ENCODE measurements at regions not wholly inside any gene's neighbourhood (a gene's known extent, or its start where the extent isn't known, plus 50 kb on each side); places are given as distances from the start of the nearest gene placed in this dataset.
"Not testable (repeated sequence)": the region's sequence is repeated elsewhere in the genome, so short reads cannot be mapped to it uniquely, and the experiment has no call there.

DNA sequence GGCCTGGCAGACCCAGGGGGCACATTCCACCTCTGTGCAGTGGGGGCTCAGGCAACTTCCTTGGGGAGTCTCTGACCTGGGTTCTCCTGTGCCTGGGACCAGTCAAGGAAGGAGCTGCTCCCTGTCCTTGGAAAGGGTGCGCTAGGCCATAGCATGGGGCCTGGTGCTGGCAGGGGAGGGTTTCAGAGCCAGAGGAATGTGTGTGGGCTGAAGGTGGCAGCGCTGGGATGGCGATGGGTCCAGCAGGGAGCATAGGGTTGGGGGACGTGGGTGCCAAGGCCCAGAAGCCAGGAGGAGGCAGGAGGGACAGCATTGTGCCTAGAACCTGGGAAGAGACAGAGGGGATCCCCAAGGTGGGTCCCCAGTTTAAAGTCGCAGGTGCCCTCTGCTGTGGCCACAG lies 66.3 kb upstream of the TUBA3E start:
- Histone ChIP-seq H3K4me3 (ENCODE audit: low read depth, low read length) (no peak overlapping the region), H3K9ac (ENCODE audit: low read depth, low read length) (no peak overlapping the region), H3K4me1 (ENCODE audit: control insufficient read depth, insufficient read depth, low read length) (no peaks in the 10 kb centered on the region), H3K27ac (ENCODE audit: low read depth, low read length) (no peak overlapping the region), H3K27me3 (ENCODE audit: control insufficient read depth, insufficient read depth, low read length) (no peaks in the 10 kb centered on the region), H3K9me3 (ENCODE audit: control insufficient read depth, insufficient read depth, low read length) (no peaks in the 10 kb centered on the region), H3K36me3 (ENCODE audit: control insufficient read depth, insufficient read depth, low read length) (no peaks in the 10 kb centered on the region)

DNA sequence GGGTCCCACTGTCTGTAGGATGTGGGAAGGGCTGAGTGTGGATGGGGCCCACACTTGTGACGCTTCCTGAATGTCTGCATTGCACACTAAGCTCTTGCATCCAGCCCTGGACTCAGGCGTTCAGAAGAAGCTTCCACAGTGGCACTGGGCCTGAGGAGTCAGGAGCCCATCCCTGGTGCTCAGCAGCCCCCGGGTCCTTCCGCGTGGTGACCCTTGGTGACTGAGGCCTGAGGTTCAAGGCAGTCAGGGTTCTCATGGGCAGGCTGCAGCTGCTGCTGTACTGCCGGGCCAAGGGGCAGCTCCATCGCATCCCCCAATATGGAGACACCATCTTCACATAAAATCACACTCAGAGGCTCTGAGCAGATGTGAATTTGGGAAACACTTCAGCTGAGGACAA lies 65.8 kb upstream of the TUBA3E start:
- H3K27ac ChIP-seq (ENCODE audit: low read depth, low read length), result no peak overlapping the region
- H3K9ac ChIP-seq (ENCODE audit: low read depth, low read length), result no peak overlapping the region
- H3K27me3 ChIP-seq (ENCODE audit: control insufficient read depth, insufficient read depth, low read length), result no peaks in the 10 kb centered on the region
- H3K4me3 ChIP-seq (ENCODE audit: low read depth, low read length), result no peak overlapping the region
- H3K4me1 ChIP-seq (ENCODE audit: control insufficient read depth, insufficient read depth, low read length), result no peaks in the 10 kb centered on the region
- H3K36me3 ChIP-seq (ENCODE audit: control insufficient read depth, insufficient read depth, low read length), result no peaks in the 10 kb centered on the region
- H3K9me3 ChIP-seq (ENCODE audit: control insufficient read depth, insufficient read depth, low read length), result no peaks in the 10 kb centered on the region

DNA sequence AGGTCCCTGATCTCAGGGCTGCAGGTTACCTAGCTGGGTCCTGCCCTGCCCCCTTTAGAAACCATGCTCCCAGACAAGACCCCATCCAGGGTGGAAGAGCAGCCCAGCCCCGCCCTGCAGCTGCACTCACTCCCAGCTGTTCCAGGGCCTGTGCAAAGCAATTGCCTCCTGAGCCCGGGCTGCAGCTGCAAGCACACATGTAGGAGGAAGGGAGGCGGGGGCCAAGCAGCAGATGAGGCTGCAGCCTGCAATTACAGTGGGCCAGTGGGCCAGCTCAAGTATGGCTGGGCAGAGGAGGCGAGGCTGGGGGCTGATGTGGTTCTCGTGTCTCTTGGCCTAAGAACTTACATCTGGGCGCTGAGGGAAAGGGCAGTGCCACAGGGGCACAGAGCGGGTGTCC lies 65.4 kb upstream of the TUBA3E start:
- Histone ChIP-seq H3K36me3 (ENCODE audit: control insufficient read depth, insufficient read depth, low read length) (no peaks in the 10 kb centered on the region), H3K27ac (ENCODE audit: low read depth, low read length) (no peak overlapping the region), H3K4me3 (ENCODE audit: low read depth, low read length) (no peak overlapping the region), H3K4me1 (ENCODE audit: control insufficient read depth, insufficient read depth, low read length) (no peaks in the 10 kb centered on the region), H3K9ac (ENCODE audit: low read depth, low read length) (no peak overlapping the region), H3K27me3 (ENCODE audit: control insufficient read depth, insufficient read depth, low read length) (no peaks in the 10 kb centered on the region), H3K9me3 (ENCODE audit: control insufficient read depth, insufficient read depth, low read length) (no peaks in the 10 kb centered on the region)

DNA sequence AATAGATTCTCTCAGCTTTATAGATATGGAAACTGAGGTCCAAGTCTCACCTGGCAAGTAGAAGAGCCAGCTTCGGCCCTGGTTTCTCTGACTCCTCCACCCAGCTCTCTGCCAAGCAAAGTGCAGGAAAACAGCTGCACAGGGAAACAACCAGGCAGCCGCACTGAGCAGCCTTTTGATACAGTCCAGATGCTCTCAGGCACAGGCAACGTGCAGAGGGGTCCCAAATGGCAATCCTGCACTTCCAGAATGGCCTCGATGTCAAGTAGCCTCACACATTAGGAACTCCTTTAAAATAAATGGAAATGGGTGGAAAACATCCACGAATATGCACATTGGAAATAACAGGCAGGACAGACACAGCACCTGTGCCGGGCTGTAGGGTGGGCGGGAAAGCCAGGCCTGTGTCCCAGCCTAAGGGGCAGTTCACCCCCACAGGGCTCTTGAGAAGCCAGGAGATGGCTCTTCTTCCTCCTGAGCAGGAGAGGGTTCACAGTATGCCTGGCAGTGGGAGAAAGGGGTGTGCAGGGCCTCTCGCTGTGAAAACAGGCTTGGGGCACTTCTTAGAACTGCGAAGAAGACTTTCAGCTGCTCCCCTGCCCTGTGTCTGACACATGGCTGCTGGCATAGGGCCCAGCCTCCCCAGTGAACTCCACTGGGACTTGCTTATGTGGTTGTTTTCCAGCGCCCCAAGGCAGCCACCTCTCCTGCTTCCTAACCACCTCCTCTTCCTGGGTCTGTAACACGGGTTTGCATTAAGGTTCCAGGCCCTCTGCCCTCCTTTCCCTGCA lies 63.9 kb upstream of the TUBA3E start:
- Histone ChIP-seq H3K4me1 (ENCODE audit: control insufficient read depth, insufficient read depth, low read length) (no peaks in the 10 kb centered on the region), H3K27me3 (ENCODE audit: control insufficient read depth, insufficient read depth, low read length) (no peaks in the 10 kb centered on the region), H3K27ac (ENCODE audit: low read depth, low read length) (no peak overlapping the region), H3K9me3 (ENCODE audit: control insufficient read depth, insufficient read depth, low read length) (no peaks in the 10 kb centered on the region), H3K4me3 (ENCODE audit: low read depth, low read length) (no peak overlapping the region), H3K36me3 (ENCODE audit: control insufficient read depth, insufficient read depth, low read length) (no peaks in the 10 kb centered on the region), H3K9ac (ENCODE audit: low read depth, low read length) (no peak overlapping the region)

DNA sequence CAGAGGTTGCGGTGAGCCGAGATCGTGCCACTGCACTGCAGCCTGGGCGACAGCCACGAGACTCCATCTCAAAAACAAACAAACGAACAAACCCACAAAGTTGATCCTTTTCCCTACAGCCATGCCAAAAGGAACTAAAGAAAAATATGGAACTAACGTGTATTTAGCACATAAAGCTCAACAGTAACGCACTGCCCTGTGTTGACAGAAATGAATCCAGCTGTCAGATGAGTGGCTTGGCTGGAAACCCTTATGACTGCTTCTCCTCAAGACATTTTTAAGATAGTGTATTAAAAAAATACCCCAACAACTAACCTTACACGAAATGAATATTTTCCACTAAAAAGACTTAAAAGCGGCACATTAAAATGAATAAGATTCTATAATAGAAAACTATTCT lies 62.9 kb upstream of the TUBA3E start:
- Histone ChIP-seq H3K4me1 (ENCODE audit: control insufficient read depth, insufficient read depth, low read length) (no peaks in the 10 kb centered on the region), H3K4me3 (ENCODE audit: low read depth, low read length) (no peak overlapping the region), H3K9me3 (ENCODE audit: control insufficient read depth, insufficient read depth, low read length) (no peaks in the 10 kb centered on the region), H3K27me3 (ENCODE audit: control insufficient read depth, insufficient read depth, low read length) (no peaks in the 10 kb centered on the region), H3K27ac (ENCODE audit: low read depth, low read length) (no peak overlapping the region), H3K9ac (ENCODE audit: low read depth, low read length) (no peak overlapping the region), H3K36me3 (ENCODE audit: control insufficient read depth, insufficient read depth, low read length) (no peaks in the 10 kb centered on the region)

DNA sequence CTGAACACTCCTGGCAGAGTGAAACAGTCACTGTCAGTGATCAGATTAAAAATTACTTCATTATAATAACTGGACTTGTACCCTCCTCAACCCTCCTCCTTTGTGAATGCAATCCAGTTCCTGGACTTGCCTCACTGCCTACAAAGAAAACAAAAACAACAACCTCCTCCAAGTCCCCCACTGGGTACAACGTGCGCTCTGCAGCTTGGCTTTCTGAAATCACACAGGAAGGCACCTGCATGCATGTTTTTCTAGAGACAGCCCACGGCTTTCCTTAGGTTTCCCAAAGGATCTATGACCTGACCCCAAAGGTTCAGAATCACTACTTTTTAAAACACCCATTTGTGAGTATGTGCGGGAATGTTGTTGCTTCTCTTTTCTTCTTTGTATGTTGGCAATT lies 61.4 kb upstream of the TUBA3E start:
- no peak overlapping the region for H3K27ac ChIP-seq (ENCODE audit: low read depth, low read length)
- no peak overlapping the region for H3K9ac ChIP-seq (ENCODE audit: low read depth, low read length)
- no peaks in the 10 kb centered on the region for H3K4me1 ChIP-seq (ENCODE audit: control insufficient read depth, insufficient read depth, low read length)
- H3K4me3 ChIP-seq (ENCODE audit: low read depth, low read length), result no peak overlapping the region
- no peaks in the 10 kb centered on the region for H3K27me3 ChIP-seq (ENCODE audit: control insufficient read depth, insufficient read depth, low read length)
- H3K36me3 ChIP-seq (ENCODE audit: control insufficient read depth, insufficient read depth, low read length), result no peaks in the 10 kb centered on the region
- no peaks in the 10 kb centered on the region for H3K9me3 ChIP-seq (ENCODE audit: control insufficient read depth, insufficient read depth, low read length)

DNA sequence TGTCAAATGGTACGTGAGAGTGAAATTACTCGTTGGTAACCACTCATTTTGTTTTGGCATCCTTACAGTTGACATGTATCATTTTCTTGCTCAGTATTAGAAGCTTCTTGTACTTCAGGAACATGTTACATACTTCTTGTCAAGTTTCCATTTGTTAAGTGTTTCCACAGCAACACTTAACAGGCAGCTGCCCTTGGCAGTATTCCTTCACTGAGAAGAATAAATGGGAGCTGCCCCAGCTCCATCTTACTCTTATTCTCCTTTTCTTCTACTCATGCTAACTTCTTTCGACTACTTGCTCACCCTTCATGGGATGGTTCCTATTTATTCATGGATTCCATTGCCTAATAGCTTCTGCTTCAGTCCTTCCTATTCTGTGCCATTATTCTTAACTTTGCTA lies 60.1 kb upstream of the TUBA3E start:
- no peaks in the 10 kb centered on the region; the same call in 1 of the 2 replicates for H3K27me3 ChIP-seq (ENCODE audit: control insufficient read depth, insufficient read depth, low read length)
- H3K9ac ChIP-seq (ENCODE audit: low read depth, low read length), result no peak overlapping the region
- H3K4me3 ChIP-seq (ENCODE audit: low read depth, low read length), result no peak overlapping the region
- H3K36me3 ChIP-seq (ENCODE audit: control insufficient read depth, insufficient read depth, low read length), result no peaks in the 10 kb centered on the region
- no peaks in the 10 kb centered on the region for H3K9me3 ChIP-seq (ENCODE audit: control insufficient read depth, insufficient read depth, low read length)
- no peak overlapping the region for H3K27ac ChIP-seq (ENCODE audit: low read depth, low read length)
- H3K4me1 ChIP-seq (ENCODE audit: control insufficient read depth, insufficient read depth, low read length), result no peaks in the 10 kb centered on the region

DNA sequence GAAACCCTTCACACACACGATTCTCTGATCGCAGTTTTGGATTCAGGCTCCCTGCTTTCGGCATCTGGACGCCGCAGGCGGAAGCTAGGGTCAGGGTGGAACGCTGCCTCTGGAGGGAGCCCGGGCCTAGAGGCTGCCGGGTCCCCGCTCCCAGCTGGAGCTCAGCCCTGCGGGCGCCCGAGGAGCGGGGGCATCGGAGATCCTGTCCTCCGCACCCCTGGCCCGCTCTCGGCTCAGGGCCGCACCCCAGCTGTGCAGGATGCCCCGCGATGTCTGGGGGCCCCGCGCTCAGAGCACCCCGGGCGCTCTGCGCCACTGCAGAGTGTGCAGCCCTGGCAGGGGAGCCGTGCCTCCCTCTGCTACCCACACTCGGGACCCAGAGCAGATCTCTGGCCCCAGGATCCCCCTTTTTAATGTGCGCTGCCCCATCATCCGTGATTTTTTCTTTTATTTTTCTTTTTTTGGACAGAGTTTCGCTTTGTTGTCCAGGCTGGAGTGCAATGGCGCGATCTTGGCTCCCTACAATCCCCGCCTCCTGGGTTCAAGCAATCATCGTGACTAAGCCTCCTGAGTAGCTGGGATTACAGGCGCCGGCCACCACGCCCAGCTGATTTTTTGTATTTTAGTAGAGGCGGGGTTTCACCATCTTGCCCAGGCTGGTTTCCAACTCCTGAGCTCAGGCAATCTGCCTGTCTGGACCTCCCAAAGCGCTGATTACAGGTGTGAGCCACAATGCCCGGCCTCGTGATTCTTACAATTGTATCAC lies 54.8 kb upstream of the TUBA3E start:
- Histone ChIP-seq H3K4me3 (ENCODE audit: low read depth, low read length) (peak overlapping the region; percentile 37; the same call in 1 of the 2 replicates), H3K9ac (ENCODE audit: low read depth, low read length) (no peak overlapping the region)

DNA sequence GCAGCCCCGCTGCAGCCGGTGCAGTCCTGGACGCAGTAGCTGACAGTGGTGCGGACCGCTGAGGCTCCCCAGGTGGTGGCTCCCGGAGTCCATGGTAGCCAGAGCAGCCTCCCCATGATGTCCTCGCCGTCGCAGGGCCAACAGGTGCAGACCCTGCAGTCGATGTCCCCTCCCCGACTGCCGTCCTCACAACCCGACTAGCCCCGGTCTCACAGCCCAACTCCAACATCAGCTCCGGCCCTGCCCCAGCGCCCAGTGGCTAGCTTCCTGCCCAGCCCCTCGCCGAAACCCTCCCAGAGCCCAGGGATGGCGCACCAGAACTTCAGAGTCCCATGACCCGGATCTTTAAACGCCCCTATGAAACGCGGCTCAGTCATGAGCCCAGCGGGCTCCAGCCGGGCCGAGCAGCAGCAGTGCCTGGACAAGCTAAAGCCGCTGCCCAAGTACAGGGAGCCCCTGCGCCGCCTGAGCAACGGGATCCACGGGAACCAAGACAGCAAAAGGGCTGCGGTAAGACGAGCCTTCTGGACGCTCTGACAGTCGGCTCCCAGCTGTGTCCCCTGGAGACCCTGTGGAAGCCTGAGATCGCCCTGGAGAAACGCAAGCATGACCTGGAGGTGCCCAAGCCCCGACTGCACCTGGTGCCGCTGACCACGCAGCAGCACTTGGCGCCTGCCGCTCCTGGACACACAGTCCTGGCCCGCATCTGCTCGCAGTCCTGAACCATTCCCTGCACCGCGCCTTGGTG lies 53.8 kb upstream of the TUBA3E start:
- Histone ChIP-seq H3K36me3 (ENCODE audit: control insufficient read depth, insufficient read depth, low read length) (no peaks in the 10 kb centered on the region), H3K4me3 (ENCODE audit: low read depth, low read length) (peak overlapping the region; percentile 44), H3K4me1 (ENCODE audit: control insufficient read depth, insufficient read depth, low read length) (no peaks in the 10 kb centered on the region), H3K27ac (ENCODE audit: low read depth, low read length) (no peak overlapping the region), H3K9ac (ENCODE audit: low read depth, low read length) (no peak overlapping the region), H3K9me3 (ENCODE audit: control insufficient read depth, insufficient read depth, low read length) (no peaks in the 10 kb centered on the region), H3K27me3 (ENCODE audit: control insufficient read depth, insufficient read depth, low read length) (peaks cover 13% of the 10 kb centered on the region)

More for the DNA sequence above, 54.8 kb upstream of the TUBA3E start:
- no peaks in the 10 kb centered on the region for H3K4me1 ChIP-seq (ENCODE audit: control insufficient read depth, insufficient read depth, low read length)
- peaks cover 13% of the 10 kb centered on the region for H3K27me3 ChIP-seq (ENCODE audit: control insufficient read depth, insufficient read depth, low read length)
- no peak overlapping the region for H3K27ac ChIP-seq (ENCODE audit: low read depth, low read length)
- no peaks in the 10 kb centered on the region for H3K9me3 ChIP-seq (ENCODE audit: control insufficient read depth, insufficient read depth, low read length)
- no peaks in the 10 kb centered on the region for H3K36me3 ChIP-seq (ENCODE audit: control insufficient read depth, insufficient read depth, low read length)

DNA sequence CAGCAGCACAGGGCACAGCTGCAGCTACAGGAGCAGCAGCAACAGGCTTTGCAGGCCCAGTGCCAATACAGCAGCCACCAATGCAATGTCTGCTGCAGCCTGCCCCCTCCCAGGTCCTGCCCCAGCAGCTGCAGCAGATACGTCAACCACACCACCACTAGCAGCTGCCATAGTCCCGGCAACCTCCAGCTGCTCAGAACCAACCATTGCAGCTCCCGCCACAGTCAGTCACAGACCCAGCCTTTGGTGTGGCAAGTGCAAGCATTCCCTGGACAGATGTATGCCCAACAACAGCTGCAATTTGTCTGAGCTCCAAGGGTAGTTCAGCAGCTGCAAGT lies 53.3 kb upstream of the TUBA3E start:
- Histone ChIP-seq H3K4me3 (ENCODE audit: low read depth, low read length) (no peak overlapping the region), H3K9ac (ENCODE audit: low read depth, low read length) (no peak overlapping the region), H3K27ac (ENCODE audit: low read depth, low read length) (no peak overlapping the region), H3K4me1 (ENCODE audit: control insufficient read depth, insufficient read depth, low read length) (no peaks in the 10 kb centered on the region), H3K9me3 (ENCODE audit: control insufficient read depth, insufficient read depth, low read length) (no peaks in the 10 kb centered on the region), H3K27me3 (ENCODE audit: control insufficient read depth, insufficient read depth, low read length) (peaks cover 13% of the 10 kb centered on the region), H3K36me3 (ENCODE audit: control insufficient read depth, insufficient read depth, low read length) (no peaks in the 10 kb centered on the region)

DNA sequence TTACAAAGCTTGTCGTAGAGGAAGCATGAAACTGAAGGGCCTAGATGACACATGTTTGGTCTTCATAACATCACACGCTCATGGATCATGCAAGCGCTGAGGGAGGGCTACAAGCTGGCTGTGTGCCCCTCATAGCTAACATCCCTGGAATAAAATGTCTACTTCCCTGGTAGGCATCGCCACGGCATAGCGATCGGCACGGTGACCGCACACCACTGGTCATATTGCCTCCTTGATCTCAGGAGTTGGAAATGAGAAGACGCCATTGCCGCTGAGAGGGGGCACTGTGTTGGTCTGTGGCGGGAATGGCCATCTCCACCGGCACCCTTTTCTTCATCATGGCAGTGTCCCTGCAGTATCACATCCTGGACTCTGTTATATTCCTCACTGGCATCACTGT lies 50.1 kb upstream of the TUBA3E start:
- not testable (repeated sequence) for H3K9ac ChIP-seq (ENCODE audit: low read depth, low read length); H3K27ac ChIP-seq (ENCODE audit: low read depth, low read length); H3K4me3 ChIP-seq (ENCODE audit: low read depth, low read length); H3K9me3 ChIP-seq (ENCODE audit: control insufficient read depth, insufficient read depth, low read length); H3K36me3 ChIP-seq (ENCODE audit: control insufficient read depth, insufficient read depth, low read length); H3K4me1 ChIP-seq (ENCODE audit: control insufficient read depth, insufficient read depth, low read length)
- peaks cover 13% of the 10 kb centered on the region for H3K27me3 ChIP-seq (ENCODE audit: control insufficient read depth, insufficient read depth, low read length)
